ENCODE measurements at regions not wholly inside any gene's neighbourhood (a gene's known extent, or its start where the extent isn't known, plus 50 kb on each side); places are given as distances from the start of the nearest gene placed in this dataset.

DNA sequence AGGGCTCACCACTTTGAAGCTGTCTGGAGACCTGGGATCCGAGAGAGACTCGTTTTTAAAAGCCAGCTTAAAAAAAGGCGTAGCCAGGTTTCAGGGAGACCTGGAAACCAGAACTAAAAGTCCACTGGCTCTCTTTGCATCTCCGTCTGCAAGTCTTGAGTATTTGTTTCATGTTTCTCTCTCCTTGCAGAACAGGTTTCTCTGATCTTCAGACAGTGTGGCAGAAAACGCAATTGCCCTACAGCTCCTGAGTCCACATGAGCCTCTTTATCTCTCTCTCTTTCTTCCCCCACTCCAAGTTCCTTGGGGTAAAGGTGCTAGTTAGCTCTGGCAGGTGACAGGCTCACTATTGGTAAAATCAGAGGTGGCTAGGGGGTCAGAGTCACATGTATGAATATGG, 67.0 kb upstream of the AMPD3 start:
- TF ChIP-seq, protein P1, sequence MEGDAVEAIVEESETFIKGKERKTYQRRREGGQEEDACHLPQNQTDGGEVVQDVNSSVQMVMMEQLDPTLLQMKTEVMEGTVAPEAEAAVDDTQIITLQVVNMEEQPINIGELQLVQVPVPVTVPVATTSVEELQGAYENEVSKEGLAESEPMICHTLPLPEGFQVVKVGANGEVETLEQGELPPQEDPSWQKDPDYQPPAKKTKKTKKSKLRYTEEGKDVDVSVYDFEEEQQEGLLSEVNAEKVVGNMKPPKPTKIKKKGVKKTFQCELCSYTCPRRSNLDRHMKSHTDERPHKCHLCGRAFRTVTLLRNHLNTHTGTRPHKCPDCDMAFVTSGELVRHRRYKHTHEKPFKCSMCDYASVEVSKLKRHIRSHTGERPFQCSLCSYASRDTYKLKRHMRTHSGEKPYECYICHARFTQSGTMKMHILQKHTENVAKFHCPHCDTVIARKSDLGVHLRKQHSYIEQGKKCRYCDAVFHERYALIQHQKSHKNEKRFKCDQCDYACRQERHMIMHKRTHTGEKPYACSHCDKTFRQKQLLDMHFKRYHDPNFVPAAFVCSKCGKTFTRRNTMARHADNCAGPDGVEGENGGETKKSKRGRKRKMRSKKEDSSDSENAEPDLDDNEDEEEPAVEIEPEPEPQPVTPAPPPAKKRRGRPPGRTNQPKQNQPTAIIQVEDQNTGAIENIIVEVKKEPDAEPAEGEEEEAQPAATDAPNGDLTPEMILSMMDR (IDR thresholded peaks at IDR 0.05): no peak
- TF ChIP-seq POLR2A (IDR thresholded peaks at IDR 0.05): no peak

Data from body of pancreas (tissue), 4 donors.